Stimulated activated CD4-positive, alpha-beta T cell treated with anti-CD3 and anti-CD28 coated beads, TNF-alpha, amount 100 ng/mL, for 48 hours (primary cell): ENCODE measurements at regions not wholly inside any gene's neighbourhood (a gene's known extent, or its start where the extent isn't known, plus 50 kb on each side); places are given as distances from the start of the nearest gene placed in this dataset.
"Not testable (repeated sequence)": the region's sequence is repeated elsewhere in the genome, so short reads cannot be mapped to it uniquely, and the experiment has no call there.

Source experiments
- DNase-seq, 3 donors: peaks; one replicate each; pipeline ENCODE4 v3.0.0-alpha.2; 2020; ENCODE audit warnings: low read depth in 3 of 3

GRCh38 chr6:27854421-27854820 is 57.8 kb downstream of the OR2B2 start:
- no peak for DNase-seq

- DNase-seq, result no peak
These were observed 60.8 kb downstream of the OR2B2 start for GRCh38 chr6:27851440-27851839.

DNA sequence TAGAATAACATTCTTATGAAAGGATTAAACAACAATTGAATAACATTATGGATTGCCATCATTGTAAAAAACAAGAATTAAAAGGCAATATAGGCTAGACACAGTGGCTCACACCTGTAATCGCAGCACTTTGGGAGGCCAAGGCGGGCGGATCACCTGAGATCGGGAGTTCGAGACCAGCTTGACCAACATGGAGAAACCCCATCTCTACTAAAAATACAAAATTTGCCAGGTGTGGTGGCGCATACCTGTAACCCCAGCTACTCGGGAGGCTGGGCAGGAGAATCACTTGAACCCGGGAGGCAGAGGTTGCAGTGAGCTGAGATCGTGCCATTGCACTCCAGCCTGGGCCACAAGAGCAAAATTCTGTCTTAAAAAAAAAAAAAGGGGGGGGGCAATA is 63.2 kb downstream of the OR2B2 start:
- DNase-seq, result not testable (repeated sequence)

GRCh38 chr6:27847706-27848105 is 64.5 kb downstream of the OR2B2 start:
- DNase-seq, result no peak

DNA sequence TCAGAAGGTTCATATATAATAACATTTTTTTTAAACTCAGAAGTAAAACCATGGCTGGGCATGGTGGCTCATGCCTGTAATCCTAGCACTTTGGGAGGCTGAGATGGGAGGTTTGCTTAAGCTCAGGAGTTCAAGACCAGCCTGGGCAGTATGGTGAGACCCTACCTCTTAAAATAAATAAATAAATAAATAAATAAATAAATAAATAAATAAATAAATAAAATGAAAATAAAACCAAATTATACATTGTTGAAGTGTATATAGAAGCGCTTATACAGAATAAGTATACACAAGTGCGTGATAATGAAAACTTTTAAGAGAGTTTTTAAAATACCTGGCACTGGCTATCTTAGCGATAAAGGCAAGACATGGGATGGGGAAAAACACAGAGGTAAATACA is 71.6 kb downstream of the OR2B2 start:
- DNase-seq, result no peak

- DNase-seq, result no peak
These were observed 72.3 kb downstream of the OR2B2 start for GRCh38 chr6:27839626-27840475.

DNA sequence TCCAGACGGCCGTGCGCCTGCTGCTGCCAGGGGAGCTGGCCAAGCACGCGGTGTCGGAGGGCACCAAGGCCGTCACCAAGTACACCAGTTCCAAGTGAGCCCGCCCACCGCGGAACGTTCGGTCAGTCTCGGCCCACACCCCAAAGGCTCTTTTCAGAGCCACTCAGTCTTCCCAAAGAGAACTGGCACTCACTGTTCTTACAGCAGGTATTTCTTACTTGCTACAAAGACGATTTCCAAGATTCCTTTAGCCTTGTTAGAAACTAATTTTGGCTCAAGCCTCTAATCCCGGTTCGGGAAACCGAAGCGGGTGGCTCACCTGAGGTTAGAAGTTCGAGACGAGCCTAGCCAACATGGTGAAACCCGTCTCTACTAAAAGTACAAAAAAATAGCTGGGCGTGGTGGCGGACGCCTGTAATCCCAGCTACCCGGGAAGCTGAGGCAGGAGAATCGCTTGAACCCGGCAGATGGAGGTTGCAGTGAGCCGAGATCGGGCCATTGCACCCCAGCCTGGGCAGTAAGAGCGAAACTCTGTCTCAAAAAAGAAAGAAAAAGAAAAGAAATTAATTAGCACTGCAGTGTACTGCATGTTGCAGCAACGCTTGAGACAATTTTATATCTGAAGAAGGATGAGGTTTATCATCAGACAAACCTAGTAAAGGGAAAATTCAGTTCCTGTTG is 73.1 kb downstream of the OR2B2 start:
- DNase-seq, result no peak

DNA sequence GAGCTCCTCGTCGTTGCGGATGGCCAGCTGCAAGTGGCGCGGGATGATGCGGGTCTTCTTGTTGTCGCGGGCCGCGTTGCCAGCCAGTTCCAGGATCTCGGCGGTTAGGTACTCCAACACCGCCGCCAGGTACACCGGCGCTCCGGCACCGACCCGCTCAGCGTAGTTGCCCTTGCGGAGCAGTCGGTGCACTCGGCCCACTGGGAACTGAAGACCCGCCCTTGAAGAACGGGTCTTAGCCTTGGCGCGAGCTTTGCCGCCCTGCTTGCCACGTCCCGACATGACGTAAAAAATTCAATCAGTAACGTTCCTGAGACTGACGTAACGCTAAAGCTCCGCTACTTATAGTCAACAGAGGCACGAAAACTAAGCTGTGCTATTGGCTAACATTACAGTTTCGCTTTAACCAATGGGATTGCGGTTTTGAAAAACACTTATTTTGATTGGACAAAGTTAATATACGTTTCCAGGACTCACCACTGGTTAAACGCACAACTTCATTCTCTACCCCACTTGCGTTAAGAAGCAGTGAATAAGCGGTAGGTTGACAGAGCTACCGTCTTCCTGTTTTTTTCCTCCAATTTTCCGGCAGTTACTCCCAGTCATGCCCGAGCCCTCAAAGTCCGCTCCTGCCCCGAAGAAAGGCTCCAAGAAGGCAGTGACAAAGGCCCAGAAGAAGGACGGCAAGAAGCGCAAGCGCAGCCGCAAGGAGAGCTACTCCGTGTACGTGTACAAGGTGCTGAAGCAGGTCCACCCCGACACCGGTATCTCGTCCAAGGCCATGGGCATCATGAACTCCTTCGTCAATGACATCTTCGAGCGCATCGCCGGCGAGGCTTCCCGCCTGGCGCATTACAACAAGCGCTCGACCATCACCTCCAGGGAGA is 73.9 kb downstream of the OR2B2 start:
- peak in 2 of 3 donors; percentile 50 to 72 for DNase-seq

- DNase-seq, result no peak
These were observed 74.6 kb downstream of the OR2B2 start for GRCh38 chr6:27837625-27838057.

DNA sequence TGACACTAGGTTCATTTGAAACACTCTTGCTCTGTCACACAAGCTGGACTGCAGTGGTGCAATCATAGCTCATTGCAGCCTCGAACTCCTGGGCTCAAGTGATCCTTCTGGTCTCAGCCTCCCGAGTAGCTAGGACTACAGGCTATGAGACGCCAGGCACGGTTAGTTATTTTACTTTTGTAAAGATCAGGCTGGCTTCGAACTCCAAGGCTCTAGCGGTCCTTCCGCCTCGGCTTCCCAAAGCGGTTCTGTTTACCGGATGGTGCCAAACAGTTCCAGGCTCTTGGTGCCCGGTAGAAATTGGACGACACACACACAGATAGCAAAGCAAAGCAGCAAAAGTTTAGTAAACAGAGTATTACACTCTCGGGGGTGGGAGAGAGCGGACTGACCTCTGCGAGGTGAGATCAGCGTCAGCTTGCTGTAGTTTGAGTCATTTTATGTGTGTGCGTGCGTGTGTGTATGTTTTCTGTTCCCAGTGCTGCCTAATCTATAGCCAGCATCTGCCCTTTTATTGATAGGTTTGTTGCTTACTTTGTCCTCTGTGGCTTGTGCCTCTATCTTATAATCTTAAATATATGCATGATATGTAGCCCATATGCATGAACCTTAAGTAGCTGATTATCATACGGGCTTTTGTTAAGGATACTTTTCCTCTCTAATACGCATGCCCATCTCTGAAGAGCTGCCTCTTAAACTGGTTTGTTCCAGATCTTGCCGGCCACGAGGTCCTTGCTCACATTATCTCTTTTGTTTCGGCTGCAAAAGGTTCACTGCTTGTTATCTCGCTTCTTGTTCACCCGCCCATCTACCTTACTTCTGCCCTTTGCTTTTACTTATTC is 75.2 kb downstream of the OR2B2 start:
- DNase-seq, result peak in 1 of 3 donors; percentile 62

DNA sequence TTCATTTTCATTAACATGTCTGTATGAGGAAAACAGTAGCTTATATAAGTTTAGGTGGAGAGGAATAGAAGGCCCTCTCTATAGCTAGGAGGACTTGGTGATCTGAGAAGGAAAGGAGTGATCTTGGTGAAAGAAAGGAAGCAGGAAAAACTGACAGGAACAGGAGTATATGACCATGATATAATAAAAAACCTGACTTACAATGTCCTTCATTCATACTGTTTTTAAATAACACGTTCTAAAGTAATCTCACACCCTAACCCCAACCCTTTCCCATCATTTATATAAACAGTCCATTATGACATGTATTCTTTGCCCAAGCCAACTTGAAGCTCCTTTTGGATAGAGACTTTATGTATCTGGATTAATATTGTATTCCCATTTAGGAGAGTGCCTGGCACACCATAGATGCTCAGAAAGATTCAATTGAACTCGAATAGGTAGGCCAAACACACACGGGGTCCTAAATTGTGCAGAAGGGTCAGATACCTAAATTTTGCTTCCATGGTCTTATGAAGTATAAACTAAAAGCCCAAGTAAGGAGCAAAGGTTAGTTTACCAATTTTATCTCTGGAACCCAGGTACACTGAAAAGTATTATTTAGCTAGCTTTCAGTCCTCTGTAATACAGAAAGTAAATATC is 75.9 kb downstream of the OR2B2 start:
- no peak for DNase-seq

DNA sequence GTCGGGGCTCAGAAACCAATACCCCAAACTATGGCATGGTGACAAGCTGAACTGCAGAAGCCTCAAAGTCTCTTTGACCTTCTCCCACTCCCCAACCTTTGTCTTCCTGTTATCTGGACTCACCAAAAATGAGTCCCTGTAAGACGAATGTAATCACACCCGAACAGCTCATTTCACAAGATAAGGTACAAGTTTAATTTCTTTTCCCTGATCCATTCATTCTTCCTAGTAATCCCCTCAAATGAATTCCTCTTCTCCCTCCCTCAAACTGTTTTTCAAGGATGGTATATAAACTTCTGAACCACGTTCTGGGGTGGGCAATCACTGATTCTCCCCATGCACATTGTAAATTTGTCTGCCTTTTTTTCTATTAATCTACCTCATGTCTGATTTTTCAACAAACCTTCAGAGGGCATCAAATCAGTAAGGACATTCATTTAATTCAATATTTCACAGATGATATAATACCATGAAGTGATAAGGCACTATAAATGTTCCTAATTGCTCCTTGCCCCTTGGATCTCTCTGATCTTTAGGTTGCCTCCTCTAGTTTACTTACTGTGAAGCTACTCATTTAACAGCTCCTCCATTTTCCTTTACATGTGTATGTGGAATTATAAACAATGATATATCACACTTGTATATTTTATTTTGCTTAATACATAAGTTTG is 77.2 kb downstream of the OR2B2 start:
- no peak for DNase-seq

GRCh38 chr6:27834384-27834783 is 77.8 kb downstream of the OR2B2 start:
- DNase-seq, result no peak

DNA sequence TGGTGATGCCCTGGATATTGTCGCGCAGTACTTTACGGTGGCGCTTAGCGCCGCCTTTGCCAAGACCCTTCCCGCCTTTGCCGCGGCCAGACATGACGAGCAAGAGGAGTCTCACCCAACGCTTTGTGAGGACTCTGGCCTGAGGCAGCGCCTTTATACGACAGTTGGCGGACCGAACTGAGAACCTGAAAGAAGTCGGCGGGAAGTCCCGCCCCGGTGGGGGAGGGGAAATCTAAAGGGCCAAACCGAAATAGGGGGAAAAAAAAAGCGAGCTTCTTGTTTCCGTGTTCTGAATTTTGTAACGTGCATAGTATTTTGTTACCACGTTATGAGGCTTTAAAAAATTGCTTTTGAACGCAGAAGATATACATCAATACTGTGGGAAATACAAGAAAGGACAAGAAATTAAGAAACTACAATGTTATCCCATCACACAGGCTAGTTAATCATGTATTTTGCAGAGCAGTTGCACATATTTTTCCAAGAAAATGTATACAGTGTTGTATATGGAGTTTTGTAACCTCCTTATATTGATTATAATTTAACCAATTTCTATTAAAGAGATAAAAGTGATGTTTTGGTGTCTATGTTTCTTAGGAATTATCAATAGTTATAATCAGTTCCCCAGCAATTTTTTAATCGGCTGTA is 80.6 kb downstream of the OR2B2 start:
- DNase-seq, result peak in 1 of 3 donors; percentile 82

GRCh38 chr6:27830600-27831433 is 81.4 kb downstream of the OR2B2 start:
- DNase-seq, result not testable (repeated sequence)

GRCh38 chr6:27830212-27830599 is 82.0 kb downstream of the OR2B2 start:
- no peak for DNase-seq

DNA sequence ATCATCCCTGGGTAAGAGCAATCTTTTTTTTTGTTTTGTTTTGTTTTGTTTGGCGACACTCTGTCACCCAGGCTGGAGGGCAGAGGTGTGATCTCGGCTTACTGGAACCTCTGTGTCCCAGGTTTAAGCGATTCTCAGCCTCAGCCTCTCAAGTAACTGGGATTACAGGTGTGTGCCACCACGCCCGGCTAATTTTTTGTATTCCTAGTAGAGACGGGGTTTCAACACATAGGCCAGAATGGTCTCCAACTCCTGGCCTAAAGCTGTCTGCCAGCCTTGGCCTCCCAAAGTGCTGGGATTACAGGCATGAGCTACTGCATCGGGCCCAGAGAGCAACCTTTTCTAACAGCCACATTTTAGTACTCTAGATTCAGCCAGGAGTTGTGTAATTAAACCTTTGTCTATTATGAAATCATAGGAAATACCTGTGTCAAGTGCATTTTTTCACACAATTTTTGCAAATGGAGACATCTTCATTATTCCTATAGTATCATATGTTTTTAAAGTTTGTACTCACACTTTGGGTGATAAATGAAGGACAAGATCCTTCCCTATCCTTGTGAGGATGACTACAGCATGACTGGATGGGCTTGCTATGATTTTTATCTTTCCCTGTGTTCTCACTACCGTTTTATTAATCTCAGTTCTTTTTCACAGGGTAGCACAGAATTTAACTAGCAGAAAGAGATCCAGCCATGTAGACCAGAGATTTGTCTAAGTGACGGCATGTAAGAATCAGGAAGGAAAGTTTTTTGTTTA is 82.6 kb downstream of the OR2B2 start:
- no peak for DNase-seq

GRCh38 chr6:27827477-27827876 is 84.7 kb downstream of the OR2B2 start:
- not testable (repeated sequence) for DNase-seq
